ENCODE measurements at regions not wholly inside any gene's neighbourhood (a gene's known extent, or its start where the extent isn't known, plus 50 kb on each side); places are given as distances from the start of the nearest gene placed in this dataset.

DNA sequence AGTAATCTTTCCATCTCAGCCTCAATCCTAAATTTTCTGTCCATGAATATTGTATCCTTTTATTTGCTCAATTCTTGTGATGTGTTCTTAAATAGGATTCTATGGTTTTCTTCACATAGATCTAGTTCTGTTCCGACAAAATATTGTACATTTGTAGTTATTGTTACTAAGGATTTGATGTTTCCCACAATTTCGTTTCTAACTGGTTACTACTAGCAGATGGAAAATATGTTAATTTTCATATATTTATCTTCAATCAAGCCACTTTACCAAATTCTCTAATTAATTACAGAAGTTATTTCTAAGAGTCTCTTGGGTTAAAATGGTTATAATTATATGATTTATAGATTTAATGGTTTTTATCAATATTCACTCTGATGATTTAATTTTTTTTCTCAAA is 60.3 kb downstream of the SEC61B start:
- DNase-seq = no peak

DNA sequence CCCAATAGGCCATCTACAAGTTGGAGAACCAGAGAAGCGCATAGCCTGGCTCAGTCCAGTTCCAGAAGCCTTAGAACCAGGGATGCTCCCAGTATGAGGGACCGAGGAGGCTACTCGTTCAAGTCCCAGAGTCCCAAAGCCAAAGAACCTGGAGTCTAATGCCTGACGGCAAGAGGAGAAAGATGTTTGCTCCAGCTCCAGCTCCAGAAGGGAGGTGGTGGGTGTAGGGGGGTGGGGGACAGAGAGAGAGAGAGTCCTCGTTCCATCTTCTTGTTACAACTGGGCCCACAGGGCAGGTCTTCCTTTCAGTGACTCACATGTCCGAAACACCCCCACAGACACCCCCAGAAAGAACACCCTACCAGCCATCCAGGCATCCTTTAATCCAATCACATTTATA is 63.9 kb downstream of the SEC61B start:
- no peak for DNase-seq

DNA sequence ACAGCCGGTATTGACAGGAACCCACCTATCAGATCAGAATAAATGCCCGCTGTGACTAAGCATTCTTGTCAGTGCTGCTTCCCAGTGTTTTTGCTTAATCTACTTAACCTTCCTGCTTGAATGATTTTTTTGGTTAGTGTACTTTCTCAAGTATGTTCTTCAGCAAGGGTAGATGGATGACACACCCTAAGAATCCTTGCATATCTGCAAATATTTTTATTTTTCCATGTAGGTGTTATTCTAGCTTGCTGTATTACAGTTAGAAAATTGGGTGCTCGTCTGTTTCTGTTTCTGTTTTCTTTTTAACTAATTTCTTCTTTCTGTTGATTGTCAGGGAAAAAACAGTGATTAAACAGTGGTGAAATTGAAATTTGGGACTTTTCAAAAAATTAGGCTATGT is 64.5 kb downstream of the SEC61B start:
- no peak for DNase-seq

DNA sequence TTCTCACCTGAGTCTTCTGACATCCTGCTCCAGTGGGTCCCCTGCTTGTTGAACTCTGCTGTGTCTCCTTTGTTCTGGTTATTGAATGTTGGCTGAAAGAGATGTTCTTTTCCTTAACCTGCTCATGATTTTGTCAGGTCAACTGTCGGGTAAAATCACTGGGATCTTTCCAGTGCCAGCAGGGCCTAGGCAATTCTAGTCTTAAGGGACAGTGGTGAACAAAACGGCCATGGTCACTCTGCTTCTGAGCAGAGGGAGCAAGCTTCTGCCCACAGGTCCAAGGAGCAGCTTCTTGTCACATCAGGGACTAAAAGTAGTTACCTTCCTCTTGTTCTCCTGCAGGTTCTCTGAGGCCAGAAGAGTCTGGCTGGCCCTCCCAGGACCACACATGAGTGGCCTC is 65.6 kb downstream of the SEC61B start:
- DNase-seq = no peak

DNA sequence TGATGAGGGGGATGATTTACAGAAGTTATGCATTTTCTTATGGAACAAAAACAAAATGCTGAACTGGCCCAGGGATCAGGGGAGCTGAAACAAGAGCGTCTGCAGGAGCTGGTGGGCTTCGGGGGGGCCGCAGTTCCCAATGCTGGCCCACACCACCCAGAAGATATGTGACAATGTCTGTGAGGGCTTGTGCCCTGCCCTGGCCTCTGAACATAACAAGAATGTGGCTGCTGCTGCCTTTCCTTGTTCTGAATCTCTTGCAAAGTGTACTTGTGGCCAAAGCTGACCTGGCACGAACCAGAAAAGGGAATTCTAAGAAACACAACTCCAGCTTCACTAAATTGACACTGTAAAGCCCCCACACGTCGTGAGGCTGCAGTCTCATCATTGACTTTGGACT is 66.7 kb downstream of the SEC61B start:
- DNase-seq = no peak

DNA sequence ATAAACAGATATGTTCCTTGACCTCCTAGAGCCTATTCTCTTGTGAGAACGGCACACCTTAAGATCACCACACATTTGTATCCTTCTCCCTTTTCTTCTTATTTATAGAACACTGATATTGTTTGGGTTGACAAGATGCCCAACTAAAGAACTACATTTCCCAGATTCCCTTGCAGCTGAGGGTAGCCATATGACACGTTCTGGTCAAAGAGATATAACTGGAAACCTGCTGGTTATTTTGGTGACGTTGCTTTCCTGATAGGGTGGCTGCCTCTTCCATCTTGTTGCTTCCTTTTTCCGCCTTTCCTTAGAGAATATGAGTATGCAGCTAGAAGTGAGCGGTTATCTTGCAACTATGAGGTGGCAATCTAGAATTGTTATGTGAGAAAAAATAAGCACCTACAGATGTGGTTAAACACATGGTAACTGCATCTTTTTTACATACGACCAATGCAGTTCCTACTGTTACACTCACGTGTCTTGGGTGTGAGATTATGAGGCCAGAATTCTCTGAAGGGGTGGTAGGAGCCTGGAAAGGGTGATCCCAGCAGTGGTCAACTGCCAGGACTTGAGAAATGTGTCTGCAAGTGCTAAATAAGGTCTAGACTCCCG is 72.9 kb downstream of the SEC61B start:
- no peak for DNase-seq

DNA sequence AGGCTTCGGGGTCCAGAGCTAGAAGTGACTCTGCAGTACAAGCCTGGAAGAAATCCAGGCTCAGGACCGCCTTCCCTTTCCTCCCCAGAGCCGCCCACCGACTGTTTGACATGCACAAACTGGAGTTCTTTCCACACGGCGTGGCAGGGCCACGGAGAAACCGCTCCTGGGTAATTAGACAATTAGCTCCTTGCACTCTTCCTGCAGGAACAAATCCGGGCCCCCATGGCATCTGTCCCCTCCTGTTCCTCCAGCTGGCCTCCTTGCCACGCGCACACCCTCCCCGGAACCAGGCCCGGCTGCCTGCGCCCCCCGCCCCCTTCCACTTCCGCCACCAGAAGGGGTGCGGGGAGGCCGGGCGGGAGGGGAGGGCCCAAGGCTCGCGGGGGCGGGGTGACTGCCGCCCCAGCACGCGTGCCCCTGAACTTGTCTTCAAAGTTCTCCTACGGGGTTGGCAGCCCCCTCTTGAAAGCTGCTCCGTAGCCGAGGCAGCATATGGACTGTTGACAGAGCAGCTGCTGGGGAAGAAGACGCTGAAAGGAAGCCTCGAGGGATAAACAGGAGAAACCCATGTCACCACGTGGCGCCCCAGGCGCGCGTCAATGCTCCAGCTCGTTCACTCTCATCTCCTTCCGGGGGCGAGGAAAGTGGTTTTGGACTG is 74.3 kb downstream of the SEC61B start:
- no peak for DNase-seq

DNA sequence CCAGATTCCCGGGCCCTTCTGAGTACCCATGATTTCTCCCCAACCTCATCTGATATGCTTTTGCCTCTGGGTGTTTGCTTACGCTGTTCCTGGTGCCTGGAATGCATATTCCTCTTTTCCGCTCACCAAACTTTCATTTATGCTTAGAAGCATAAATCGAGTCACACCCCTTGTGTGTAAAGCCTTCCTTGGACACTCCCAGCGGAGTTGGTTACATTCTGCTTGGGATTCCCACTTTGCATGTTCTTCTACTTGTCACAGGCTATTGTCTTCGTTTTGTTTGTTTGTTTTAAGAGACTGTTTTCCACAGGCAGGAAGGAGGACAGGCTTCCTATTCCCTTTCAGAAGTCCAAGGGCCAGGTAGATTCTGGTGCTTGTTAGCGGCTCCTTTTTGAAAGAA is 76.5 kb downstream of the SEC61B start:
- DNase-seq = no peak

DNA sequence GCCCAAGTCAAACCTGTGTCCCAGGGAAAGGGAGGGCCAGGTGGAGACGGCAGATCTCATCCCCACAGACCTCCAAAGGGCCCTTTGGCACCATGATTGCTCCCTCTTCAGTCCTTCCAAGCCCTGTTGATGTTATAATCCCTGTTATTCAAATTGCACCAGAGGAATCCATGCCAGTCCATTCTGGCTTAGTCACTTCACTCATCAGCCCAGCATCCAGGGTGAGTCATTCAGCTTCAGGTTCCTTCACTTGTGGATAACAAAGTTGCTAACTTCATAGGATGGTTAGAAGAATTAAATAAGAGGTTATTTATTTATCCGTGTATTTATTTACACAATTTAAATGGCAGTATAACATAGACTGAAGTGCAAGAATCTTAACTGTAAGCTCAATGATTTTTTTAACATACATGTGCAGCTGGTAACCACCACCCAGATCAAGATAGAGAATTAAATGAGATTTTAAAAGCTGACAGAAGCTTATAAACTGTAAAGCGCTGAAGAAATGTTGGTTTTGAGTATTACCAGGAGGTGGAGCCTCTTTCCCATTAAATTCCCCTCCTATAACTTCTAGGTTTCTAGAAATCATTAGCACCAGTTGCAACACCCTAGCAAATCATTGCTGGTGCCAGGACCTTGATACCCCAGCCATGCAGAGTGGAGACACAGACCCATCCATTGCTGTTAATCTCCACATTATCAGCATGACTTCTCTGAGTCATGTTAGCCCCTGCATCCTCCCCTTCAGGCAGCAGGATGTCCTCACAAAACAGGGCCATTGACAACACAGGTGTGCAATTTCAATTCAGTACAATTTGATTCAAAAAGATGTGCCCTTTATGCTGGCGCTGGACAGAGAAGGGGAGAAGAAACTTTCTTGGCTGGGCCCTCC is 77.4 kb downstream of the SEC61B start:
- peak; percentile 72 for DNase-seq

DNA sequence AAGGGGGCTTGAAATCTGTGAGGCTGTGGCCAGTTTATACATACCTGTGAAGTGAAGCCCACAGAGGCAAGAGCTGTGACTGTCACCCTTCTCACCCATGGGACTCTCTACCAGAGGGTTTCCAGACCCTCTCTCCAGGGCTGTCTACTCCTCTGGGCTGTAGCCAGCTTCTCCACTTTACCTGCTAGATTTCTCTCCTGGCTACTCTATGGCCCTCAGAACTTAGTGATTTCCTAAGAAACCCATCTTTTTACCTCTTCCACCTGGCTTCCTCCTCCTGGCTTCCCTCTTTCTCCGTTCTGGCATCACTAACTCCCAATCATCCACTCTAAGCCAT is 78.0 kb downstream of the SEC61B start:
- DNase-seq = no peak

DNA sequence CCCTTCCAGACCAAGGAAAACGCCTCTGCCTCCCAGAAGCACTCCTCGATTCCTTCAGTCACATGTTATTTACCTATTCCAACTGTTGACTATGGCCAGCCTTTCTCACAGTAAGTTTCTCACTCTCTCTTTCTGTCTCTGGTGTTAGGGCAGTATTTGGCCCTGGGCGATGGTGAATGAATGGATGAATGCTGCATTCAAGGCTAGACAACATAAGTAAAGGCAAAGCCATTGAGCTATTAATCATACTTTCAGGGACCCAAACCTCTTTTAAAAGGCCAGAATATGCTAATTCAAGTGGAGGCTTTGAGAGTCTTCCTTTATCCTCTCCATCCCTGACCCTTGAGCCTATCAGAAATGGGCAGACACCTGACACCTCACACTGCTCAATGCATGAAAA is 78.5 kb downstream of the SEC61B start:
- no peak for DNase-seq

DNA sequence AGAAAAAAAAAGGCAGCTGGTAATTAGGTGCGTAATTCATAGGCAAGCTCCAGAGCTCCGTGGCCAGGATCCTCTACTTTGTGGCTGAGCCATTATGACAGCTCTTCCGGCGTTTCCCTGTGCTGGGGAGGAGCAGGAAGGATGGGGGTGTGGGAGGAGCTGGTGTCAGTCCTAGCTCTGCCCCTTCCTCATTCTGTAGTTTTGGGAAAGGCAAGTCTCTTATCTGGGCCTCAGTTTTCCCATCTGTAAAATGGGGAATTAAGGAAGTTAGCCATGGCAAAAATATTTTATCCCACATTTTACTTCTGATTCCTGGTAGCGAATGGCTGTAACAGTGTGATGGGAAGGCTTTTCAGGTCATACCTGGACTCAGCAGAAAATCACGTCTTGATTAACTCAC is 81.1 kb downstream of the SEC61B start:
- no peak for DNase-seq

DNA sequence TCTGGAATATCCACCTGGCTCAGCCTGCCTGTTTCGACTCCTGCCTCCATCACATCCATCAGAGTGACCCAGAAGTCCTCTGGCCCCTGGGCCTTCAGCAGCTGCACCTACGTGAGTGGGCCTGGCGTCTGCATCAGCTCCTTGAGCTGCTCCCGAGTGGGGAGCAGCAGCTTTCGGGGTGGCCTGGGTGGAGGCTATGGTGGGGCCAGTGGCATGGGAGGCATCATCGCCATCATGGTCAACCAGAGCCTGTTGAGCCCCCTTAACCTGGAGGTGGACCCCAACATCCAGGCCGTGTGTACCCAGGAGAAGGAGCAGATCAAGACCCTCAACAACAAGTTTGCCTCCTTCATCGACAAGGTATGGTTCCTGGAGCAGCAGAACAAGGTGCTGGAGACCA is 83.0 kb downstream of the SEC61B start:
- DNase-seq = no peak

DNA sequence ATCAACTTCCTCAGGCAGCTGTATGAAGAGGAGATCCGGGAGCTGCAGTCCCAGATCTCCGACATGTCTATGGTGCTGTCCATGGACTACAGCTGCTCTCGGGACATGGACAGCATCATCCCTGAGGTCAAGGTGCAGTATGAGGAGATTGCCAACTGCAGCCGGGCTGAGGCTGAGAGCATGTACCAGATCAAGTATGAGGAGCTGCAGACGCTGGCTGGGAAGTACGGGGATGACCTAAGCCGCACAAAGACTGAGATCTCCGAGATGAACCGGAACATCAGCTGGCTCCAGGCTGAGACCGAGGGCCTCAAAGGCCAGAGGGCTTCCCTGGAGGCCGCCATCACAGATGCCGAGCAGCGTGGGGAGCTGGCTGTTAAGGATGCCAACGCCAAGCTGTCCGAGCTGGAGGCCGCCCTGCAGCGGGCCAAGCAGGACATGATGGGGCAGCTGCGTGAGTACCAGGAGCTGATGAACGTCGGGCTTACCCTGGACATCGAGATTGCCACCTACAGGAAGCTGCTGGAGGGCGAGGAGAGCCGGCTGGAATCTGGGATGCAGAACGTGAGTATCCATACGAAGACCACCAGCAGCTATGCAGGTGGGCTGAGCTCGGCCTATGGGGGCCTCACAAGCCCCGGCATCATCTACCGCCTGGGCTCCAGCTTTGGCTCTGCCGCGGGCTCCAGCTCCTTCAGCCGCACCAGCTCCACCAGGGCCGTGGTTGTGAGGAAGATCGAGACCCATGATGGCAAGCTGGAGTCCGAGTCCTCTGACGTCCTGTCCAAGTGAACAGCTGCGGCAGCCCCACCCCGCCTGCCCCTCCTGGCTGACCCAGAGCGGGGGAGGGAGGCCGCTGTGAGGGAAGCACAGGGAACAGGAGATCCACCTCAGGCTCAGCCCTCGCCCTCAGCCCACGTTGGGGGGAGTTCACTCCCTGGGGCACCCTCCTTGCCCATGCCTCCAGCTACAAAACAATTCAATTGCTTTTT is 84.0 kb downstream of the SEC61B start:
- DNase-seq = no peak

DNA sequence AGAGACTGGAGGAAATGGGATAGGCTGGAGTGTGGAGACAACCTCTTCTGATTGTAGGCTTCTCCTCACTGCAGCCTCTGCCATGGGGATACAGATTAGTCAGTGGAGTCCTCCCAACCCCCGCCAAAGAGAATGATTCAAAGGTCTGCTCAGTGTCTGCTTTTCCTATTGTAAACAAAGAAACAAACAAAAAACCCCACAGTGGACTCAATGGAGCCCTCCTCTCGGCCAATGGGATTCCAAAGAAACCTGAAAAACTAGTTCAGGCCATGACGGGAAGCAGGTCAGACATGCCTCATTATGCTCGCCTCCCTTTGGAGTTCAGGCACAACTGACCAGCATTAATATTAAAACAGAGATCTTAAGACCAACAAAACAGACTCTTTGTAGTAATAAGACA is 85.8 kb downstream of the SEC61B start:
- no peak for DNase-seq

DNA sequence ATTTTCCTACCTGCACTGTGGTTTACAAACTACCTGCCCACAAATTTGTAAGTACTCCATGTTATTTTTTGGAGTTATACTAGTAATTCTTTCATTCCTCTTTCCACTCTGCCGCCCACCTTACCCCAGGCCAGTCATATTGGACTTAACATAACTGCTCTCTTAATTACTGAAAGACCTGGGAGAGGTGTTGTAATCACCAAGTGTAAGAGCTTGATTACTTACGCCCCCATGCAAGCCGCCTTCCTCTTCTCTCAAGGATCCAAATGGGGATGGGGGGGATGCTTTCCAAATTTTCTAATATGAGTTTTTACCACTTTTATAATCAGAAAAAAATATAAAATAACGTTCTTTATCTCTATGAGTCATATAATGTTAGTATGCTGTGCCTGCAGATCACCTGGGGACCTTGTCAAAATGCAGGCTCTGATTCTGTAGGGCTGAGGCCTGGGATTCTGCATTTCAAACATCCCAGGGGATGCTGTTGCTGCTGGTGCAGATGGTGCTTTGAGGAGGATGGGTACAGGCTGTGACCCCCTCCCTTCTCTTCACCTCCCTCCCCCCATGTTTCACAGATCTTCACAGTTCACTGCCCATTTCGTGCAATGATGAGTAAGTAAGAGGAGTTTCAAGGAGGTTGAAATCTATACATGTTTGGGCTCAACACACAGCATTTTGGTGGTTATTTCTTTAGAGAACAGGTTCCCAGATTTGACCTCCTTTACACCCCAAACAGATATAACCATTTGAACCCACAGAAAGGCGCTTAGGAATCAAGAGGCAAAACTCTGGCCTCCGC is 87.3 kb downstream of the SEC61B start:
- DNase-seq = no peak

DNA sequence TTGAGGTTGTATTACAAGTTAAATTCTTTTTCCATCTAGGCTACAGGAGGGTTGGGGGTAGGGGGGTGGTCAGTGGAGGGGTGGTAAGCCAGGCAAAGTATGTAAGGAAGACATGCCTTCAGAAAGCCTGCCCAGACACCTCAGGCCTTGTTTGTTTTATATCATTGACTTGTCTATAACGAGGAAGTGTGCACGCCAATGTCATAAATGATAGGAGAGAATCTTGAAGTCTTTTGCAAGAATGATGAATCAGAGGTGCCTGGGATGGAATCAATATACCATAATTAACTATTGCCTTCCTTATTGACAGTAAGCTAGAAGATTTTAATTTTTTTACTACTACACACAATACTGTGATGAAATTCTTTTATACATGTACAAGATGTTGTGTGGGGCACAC is 90.7 kb downstream of the SEC61B start:
- no peak for DNase-seq

DNA sequence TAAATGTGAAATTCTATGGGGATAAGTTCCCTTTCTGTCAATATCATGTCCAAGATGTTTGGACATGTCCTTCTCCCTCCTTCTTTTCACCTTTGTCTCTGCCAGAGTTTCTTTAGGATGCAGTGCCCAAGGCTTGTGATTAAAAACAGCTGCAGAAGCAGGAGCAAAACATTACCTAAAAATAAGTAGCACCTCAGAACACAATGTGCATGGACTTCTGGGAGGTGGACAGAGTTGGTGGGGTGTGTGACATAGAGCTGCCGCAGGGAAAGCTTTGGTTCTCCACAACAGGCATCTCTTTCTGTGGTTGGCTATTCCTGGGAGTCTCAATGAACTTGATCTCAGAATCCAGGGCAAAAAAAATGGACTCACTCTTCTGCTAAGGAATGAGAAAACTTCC is 97.0 kb downstream of the SEC61B start:
- DNase-seq = no peak

DNA sequence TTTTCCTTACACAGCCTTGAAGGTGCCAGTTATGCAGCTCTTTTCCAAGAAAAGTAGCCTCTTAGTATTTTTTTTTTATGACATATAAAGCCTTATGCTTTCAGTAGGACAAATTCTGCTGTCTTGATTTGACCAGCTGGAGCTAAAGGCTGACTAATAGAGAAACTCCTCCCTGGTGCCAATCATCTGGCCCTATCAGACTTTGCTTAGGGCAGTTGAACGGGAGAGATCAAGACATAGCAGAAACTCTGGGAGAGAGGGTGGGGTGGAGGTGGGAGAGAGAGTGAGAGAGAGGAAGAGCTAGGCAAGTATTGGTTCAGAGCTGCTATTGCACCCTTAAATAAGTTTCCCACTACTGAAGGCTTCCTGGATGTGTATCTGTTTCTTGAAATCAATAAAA is 100.2 kb downstream of the SEC61B start:
- DNase-seq = no peak

DNA sequence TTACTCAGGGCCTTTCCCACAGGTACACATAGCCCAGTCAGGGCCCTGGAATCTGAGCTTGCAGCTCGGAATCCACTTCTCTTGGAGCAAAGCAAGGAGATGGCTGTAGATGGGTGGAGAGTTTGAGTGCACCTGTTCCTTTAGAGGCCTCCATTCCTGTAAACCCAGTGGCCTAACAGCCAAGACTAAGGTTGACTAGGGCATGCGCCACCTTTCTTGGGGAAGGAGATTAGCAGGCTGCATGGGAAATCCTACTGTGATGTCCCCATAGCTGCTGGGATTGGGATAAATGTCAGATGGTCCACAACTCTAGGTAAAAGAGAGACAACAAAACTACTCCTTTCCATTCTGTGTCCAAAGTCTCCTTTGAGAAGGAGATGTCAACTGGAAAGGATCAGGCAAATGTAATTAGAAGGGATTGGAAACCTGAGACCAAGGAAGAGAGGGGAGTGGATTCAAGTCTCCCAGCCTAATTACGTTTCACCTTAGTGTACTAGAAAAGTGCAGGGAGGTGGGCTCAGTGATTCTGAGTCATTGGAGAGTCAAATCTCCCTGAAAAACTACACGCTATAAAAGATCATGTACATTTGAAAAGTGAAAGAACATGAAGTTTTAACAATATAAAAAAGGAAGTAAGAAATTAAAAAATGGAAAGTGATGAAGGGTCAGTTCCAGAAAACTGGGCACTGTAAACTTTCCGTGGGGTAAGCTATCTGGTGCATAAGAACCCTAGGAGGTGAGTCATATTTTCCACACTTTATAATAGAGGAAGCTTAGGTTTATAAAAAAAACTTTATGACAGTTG is 104.2 kb downstream of the SEC61B start:
- DNase-seq = peak; percentile 36

DNA sequence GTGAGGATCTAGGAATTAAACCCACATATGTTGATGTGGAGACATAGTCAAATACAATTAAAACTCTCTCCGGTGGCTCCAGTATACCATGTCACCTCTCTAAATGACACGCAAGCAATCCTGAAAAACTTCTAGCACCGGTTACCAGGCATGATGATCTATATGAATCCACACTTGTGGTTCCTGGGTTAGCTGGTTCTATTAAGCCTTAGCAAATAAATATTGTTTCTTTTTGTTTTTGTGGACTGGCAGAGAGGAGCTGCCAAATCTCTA is 104.8 kb downstream of the SEC61B start:
- DNase-seq = no peak

DNA sequence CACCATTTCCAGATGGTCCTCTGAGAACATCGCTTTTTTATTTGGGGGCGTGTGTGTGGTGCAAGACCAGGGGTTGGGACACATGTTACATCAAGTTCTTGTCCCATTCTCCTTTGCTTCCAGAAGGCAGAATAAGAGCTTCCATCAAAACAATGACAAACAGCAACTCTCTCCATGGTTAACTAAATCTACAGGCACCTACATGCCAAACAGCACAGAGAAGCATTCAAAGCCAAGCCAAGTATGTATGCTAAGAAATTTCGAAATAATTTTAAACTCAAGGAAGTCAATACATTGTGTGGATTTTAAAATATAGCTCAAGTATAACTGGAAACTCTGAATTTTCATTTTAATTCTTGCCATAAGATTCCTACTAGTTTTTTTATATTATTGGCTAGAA is 105.6 kb downstream of the SEC61B start:
- DNase-seq = no peak
